HG03558 (cell line): ENCODE measurements at regions not wholly inside any gene's neighbourhood (a gene's known extent, or its start where the extent isn't known, plus 50 kb on each side); places are given as distances from the start of the nearest gene placed in this dataset.

ENCODE experiments used
- ATAC-seq: cut with Tn5 transposase; IDR thresholded peaks from one replicate; pipeline ENCODE4 v1.9.1; 2021; ENCODE audit warnings: moderate number of reproducible peaks; ENCODE audit not compliant: unreplicated experiment; ENCODE audit errors: extremely low read depth

- no peak for ATAC-seq
Measured at GRCh38 chr13:40337651-40338050, 328.8 kb downstream of the FOXO1 start.

DNA sequence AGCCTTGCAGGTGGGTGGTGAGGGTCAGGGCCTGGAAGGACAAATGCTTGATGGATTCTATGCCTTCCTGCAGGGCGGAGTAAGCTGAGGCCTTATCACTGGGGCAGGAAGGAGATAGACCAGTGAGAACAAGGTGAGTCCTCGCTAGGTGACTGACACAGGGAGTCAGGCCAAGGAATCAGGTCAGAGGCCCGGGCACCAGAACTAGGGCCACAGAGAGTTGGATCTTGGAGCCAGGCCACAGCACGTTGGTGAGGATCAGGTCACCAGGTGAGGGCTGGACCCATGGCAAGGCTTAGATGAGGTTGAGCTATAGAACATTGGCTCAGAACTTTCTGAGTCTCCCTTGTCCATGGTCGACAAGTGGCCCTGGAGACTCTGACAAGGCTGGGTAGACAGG is 328.2 kb downstream of the FOXO1 start:
- ATAC-seq: no peak

DNA sequence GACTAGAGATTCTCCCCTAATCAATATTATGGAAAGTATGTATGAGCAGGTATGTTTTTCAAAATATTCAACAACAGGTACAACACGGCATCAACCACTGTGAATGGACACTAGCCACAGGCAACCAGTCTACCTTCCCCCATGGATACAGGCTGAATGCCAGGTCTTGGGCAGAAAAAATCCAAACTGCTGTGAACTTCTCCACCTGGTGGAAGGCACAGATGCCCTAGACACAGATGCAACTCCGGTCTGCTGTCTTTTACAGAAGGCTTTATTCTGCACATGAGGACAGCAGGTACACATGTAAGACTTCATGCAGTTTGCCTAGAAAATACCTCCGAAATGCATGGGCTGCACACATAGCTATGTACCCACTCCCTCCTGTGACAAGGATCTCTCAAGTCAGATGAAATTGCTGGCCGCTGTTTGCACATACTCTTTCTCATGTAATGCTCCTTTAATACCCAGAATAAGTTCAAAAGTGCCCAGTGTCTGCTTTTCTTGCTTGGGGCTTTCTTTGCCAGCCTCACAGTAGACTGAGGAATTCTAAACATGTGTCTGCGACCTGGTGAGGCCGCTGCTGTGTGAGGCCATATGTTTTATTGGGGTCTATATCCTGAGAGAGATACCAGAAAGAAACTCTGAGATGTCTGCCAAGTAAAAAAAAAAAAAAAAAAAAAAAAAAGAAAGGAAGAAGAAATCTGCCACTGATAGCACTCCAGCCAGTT is 325.9 kb downstream of the FOXO1 start:
- ATAC-seq: no peak

GRCh38 chr13:40341096-40341471 is 325.4 kb downstream of the FOXO1 start:
- ATAC-seq: no peak

DNA sequence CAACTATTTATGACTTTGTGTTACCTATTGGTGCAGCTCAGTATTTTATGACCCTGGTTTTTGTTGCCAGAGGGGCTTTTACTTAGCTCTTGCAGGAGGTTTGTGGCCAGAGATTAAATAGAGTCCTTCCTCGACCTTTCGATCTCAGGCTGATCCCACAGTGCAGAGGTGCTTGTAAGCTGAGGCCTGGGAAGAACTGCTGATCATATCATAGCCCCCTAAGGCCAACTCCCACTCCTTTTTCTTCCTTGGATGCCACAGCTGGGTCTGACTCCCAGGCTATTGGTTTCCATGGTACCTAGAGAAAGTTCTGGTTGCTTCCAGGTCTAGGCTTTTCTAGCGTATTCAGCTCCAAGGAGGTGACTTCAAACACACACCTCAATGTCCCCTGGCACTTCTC is 324.9 kb downstream of the FOXO1 start:
- no peak for ATAC-seq

- ATAC-seq: no peak
Measured at GRCh38 chr13:40342461-40342860, 324.0 kb downstream of the FOXO1 start.

- ATAC-seq: no peak
Measured at GRCh38 chr13:40342901-40343300, 323.5 kb downstream of the FOXO1 start.

GRCh38 chr13:40343550-40344269 is 322.7 kb downstream of the FOXO1 start:
- no peak for ATAC-seq

- no peak for ATAC-seq
Measured at GRCh38 chr13:40344270-40345148, 321.9 kb downstream of the FOXO1 start.

GRCh38 chr13:40345149-40345514 is 321.3 kb downstream of the FOXO1 start:
- ATAC-seq: no peak

GRCh38 chr13:40345654-40346372 is 320.6 kb downstream of the FOXO1 start:
- ATAC-seq: no peak

DNA sequence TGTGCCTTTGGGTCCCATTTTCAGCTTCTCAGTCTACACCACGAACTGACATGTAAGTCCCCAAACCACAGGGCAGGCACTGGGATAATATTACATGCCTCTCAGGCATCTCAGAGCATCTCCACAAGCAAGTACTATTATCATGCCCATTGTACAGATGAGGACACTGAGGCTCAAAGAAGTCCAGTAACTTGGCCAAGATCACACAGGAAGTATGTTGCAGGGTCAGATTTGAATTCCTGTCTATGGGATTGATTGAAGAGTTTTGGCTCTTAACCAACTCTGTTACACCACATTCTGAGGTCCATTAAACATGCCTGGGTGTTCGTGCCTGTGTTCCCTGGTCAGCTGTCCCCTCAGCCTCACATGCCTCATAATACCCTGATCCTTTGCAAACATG is 319.8 kb downstream of the FOXO1 start:
- no peak for ATAC-seq

DNA sequence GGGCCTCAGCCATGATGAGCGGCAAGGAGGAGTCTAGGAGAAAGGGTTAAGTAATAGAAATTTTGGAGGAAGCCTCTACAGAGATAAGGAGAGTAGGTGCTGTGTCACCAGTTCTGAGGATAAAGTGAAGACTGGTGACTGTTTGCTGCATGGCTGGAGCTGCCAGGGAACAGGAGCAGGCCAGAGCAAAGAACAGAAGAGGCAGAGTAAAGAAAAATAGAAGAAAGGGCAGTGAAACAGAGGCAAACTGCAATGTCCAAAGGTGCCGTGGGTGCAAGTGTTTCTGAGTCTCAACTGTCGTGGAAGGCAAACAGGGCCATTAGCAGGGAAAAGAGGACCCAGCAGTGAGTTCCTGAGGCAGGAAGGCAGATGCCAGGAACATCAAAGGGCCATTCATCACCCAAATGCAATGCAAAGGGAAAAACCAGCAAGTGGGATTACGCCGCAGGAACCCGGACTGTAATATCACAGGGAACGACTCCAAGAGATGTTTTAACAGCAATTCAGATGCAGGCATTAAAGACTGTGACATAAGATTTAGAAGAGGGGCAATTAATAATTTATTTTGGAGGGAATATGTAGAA is 318.3 kb downstream of the FOXO1 start:
- ATAC-seq: no peak

DNA sequence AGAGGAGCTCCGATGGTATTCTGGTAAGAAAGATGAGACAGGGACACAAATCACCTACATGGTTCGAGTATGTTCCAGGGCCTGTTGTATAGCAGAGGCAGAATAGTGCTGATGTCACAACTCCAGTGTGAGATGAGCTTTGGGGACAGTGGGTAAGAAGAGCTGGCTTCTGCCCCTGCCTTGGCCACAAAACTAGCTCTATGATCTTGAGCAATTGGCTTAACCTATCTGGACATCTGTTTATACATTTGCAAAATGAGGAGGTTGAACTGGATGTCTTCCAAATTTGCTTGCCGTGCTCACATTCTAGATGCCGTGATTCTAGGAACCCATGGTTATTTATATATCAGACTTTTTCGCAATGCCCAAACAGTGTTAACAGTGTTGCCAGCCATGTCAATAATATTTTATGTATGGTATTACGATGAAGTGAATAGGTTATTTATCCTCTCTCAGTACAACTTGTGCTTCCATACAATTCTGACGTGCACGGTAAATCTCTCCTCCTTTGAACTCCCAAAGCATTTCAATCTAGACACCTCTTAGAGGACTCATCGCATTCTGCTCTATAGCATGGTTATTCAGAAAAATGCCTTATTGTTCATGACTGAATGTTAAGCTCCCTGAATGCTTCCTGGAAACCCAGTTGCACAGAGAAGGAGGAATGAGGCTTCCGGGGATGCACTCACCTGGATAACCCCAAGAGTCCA is 316.0 kb downstream of the FOXO1 start:
- ATAC-seq: no peak

GRCh38 chr13:40351537-40352379 is 314.7 kb downstream of the FOXO1 start:
- ATAC-seq: no peak

- no peak for ATAC-seq
Measured at GRCh38 chr13:40352380-40352778, 314.1 kb downstream of the FOXO1 start.

GRCh38 chr13:40352802-40353562 is 313.5 kb downstream of the FOXO1 start:
- ATAC-seq: no peak
